Liver (tissue), 8 donors: ENCODE measurements at regions not wholly inside any gene's neighbourhood (a gene's known extent, or its start where the extent isn't known, plus 50 kb on each side); places are given as distances from the start of the nearest gene placed in this dataset.

Source experiments
- DNase-seq: peaks from one replicate; pipeline ENCODE4 v3.0.0-alpha.2; 2017; ENCODE audit warnings: low spot score
- H3K27ac ChIP-seq, 2 donors: one replicate each; pipeline ENCODE4 v1.7.0; 2013; ENCODE audit warnings: inconsistent platforms in 2 of 2, low read length in 2 of 2, control low read depth in 1 of 2, low read depth in 1 of 2, mild to moderate bottlenecking in 1 of 2
- H3K27me3 ChIP-seq, 4 donors: one replicate each; pipeline versions ENCODE4 v1.6.1 to v1.7.0; 2013; ENCODE audit warnings: low read length in 3 of 4, inconsistent platforms in 1 of 4, mild to moderate bottlenecking in 1 of 4, moderate library complexity in 1 of 4; ENCODE audit not compliant: control insufficient read depth in 4 of 4, insufficient read depth in 4 of 4
- H3K36me3 ChIP-seq, 4 donors: one replicate each; pipeline versions ENCODE4 v1.6.1 to v1.7.0; 2013; ENCODE audit warnings: low read length in 3 of 4, mild to moderate bottlenecking in 3 of 4, low read depth in 1 of 4, moderate library complexity in 1 of 4; ENCODE audit not compliant: control insufficient read depth in 4 of 4, insufficient read depth in 3 of 4
- H3K4me1 ChIP-seq, 4 donors: one replicate each; pipeline versions ENCODE4 v1.6.1 to v1.7.0; 2013; ENCODE audit warnings: low read length in 3 of 4, mild to moderate bottlenecking in 3 of 4, moderate library complexity in 1 of 4; ENCODE audit not compliant: control insufficient read depth in 4 of 4, insufficient read depth in 4 of 4
- H3K4me3 ChIP-seq, 3 donors: one replicate each; pipeline versions ENCODE4 v1.6.1 to v1.7.0; 2013; ENCODE audit warnings: low read length in 3 of 3, control low read depth in 1 of 3, low read depth in 1 of 3, mild to moderate bottlenecking in 1 of 3
- H3K9ac ChIP-seq, 2 donors: one replicate each; pipeline ENCODE4 v1.7.0; 2013; ENCODE audit warnings: low read length in 2 of 2, mild to moderate bottlenecking in 2 of 2, moderate library complexity in 2 of 2, control low read depth in 1 of 2, low read depth in 1 of 2
- H3K9me3 ChIP-seq, 4 donors: one replicate each; pipeline versions ENCODE4 v1.6.1 to v1.7.0; 2013; ENCODE audit warnings: low read length in 3 of 4; ENCODE audit not compliant: control insufficient read depth in 4 of 4
- CTCF ChIP-seq: fragments of 150-350 bp; IDR thresholded peaks from 2 replicates; pipeline ENCODE4 v1.5.1; 2017; ENCODE audit warnings: improper control_type of control experiment, low read depth, low read length; ENCODE audit not compliant: missing input control
- EGR1 ChIP-seq, 2 donors: IDR thresholded peaks; 2 replicates each; pipeline ENCODE4 v1.6.1; 2016 to 2018; ENCODE audit warnings: antibody characterized with exemption in 2 of 2, low read depth in 2 of 2
- FOXA2 ChIP-seq: IDR thresholded peaks from 2 replicates; pipeline ENCODE4 v1.6.1; 2016; ENCODE audit warnings: antibody characterized with exemption
- GABPA ChIP-seq, 2 donors: IDR thresholded peaks in 1 of 2; conservative IDR thresholded peaks in 1 of 2; 2 replicates each; pipeline ENCODE4 v1.6.1; 2016; ENCODE audit warnings: antibody characterized with exemption in 2 of 2, mild to moderate bottlenecking in 1 of 2, moderate library complexity in 1 of 2
- HNF4A ChIP-seq, 2 donors: conservative IDR thresholded peaks; 2 replicates each; pipeline ENCODE4 v1.6.1; 2016; ENCODE audit warnings: antibody characterized with exemption in 2 of 2, mild to moderate bottlenecking in 2 of 2
- HNF4G ChIP-seq: IDR thresholded peaks from 2 replicates; pipeline ENCODE4 v1.6.1; 2016; ENCODE audit warnings: antibody characterized with exemption
- RAD21 ChIP-seq, 2 donors: IDR thresholded peaks; 2 replicates each; pipeline ENCODE4 v1.6.1; 2016; ENCODE audit warnings: antibody characterized with exemption in 2 of 2, mild to moderate bottlenecking in 2 of 2
- RXRA ChIP-seq, 2 donors: IDR thresholded peaks; 2 replicates each; pipeline ENCODE4 v1.6.1; 2017 to 2018; ENCODE audit warnings: antibody characterized with exemption in 2 of 2, mild to moderate bottlenecking in 1 of 2
- SP1 ChIP-seq: IDR thresholded peaks from 2 replicates; pipeline ENCODE4 v1.6.1; 2018; ENCODE audit warnings: antibody characterized with exemption, mild to moderate bottlenecking
- TAF1 ChIP-seq: conservative IDR thresholded peaks from 2 replicates; pipeline ENCODE4 v1.6.1; 2016; ENCODE audit warnings: antibody characterized with exemption, mild to moderate bottlenecking
- YY1 ChIP-seq: IDR thresholded peaks from 2 replicates; pipeline ENCODE4 v1.6.1; 2016; ENCODE audit warnings: antibody characterized with exemption, mild to moderate bottlenecking
- ZBTB33 ChIP-seq: IDR thresholded peaks from 2 replicates; pipeline ENCODE4 v1.6.1; 2016; ENCODE audit warnings: antibody characterized with exemption
- WGBS: extraction: QIAGEN DNeasy Blood & Tissue Kit; methylation state at CpG from one replicate; pipeline ENCODE4 v1.1.7; 2013; 5-methylcytosine and 5-hydroxymethylcytosine counted together
- TF ChIP-seq, protein P1 (sequence below): IDR thresholded peaks from 2 replicates; pipeline ENCODE4 v1.6.1; 2016; ENCODE audit warnings: antibody characterized with exemption, mild to moderate bottlenecking
- TF ChIP-seq, protein P2 (sequence below): IDR thresholded peaks from 2 replicates; pipeline ENCODE4 v1.6.1; 2016; ENCODE audit warnings: antibody characterized with exemption
- TF ChIP-seq, protein P3 (sequence below): IDR thresholded peaks from 2 replicates; pipeline ENCODE4 v1.6.1; 2016; ENCODE audit warnings: antibody characterized with exemption
- donor health status: healthy.
- donor health status: healthy.
- donor health status: healthy.
- donor health status: healthy.
- donor health status: healthy.

DNA sequence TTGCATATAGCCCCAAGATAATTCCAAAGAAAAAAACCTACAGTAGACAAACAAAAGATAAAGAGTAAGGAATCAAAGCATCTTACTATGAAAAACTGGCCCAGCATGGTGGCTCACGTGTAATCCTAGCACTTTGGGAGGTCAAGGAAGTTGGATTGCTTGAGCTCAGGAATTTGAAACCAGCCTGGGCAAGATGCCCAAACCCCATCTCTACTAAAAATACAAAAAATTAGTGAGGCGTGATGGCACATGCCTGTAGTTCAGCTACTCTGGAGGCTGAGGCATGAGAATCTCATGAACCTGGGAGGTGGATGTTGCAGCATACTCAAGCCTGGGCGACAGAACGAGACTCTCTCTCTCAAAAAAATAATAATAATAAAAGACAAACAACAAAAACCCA is 764.7 kb upstream of the KIF2B start:
- Histone ChIP-seq H3K27me3 (no peaks in the 10 kb centered on the region), H3K36me3 (no peaks in the 10 kb centered on the region), H3K27ac (no peak overlapping the region), H3K4me3 (no peak overlapping the region), H3K4me1 (no peaks in the 10 kb centered on the region), H3K9me3 (no peaks in the 10 kb centered on the region), H3K9ac (no peak overlapping the region)
- 71% methylated on average over 4 of the region's 4 CpGs for whole genome bisulfite sequencing
- DNase-seq = no peak
- no peak for TF ChIP-seq SP1
- no peak for TF ChIP-seq CTCF
- no peak for TF ChIP-seq RXRA (IDR thresholded peaks at IDR 0.05)
- TF ChIP-seq, protein P1, sequence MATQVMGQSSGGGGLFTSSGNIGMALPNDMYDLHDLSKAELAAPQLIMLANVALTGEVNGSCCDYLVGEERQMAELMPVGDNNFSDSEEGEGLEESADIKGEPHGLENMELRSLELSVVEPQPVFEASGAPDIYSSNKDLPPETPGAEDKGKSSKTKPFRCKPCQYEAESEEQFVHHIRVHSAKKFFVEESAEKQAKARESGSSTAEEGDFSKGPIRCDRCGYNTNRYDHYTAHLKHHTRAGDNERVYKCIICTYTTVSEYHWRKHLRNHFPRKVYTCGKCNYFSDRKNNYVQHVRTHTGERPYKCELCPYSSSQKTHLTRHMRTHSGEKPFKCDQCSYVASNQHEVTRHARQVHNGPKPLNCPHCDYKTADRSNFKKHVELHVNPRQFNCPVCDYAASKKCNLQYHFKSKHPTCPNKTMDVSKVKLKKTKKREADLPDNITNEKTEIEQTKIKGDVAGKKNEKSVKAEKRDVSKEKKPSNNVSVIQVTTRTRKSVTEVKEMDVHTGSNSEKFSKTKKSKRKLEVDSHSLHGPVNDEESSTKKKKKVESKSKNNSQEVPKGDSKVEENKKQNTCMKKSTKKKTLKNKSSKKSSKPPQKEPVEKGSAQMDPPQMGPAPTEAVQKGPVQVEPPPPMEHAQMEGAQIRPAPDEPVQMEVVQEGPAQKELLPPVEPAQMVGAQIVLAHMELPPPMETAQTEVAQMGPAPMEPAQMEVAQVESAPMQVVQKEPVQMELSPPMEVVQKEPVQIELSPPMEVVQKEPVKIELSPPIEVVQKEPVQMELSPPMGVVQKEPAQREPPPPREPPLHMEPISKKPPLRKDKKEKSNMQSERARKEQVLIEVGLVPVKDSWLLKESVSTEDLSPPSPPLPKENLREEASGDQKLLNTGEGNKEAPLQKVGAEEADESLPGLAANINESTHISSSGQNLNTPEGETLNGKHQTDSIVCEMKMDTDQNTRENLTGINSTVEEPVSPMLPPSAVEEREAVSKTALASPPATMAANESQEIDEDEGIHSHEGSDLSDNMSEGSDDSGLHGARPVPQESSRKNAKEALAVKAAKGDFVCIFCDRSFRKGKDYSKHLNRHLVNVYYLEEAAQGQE = no peak
- TF ChIP-seq HNF4A (conservative IDR thresholded peaks at IDR 0.05) = no peak
- TF ChIP-seq YY1 = no peak
- TF ChIP-seq ZBTB33 = no peak
- no peak for TF ChIP-seq HNF4G

- Histone ChIP-seq H3K4me1 (no peaks in the 10 kb centered on the region), H3K27ac (no peak overlapping the region), H3K4me3 (no peak overlapping the region), H3K27me3 (no peaks in the 10 kb centered on the region), H3K36me3 (no peaks in the 10 kb centered on the region), H3K9me3 (peaks cover 0 to 3% (median 1%) of the 10 kb centered on the region in 4 donors), H3K9ac (no peak overlapping the region)
- WGBS = 65% methylated on average over 2 of the region's 2 CpGs
- DNase-seq = no peak
- no peak for TF ChIP-seq SP1
- TF ChIP-seq, protein P1 = no peak
- TF ChIP-seq FOXA2 = no peak
- TF ChIP-seq YY1 = no peak
- no peak for TF ChIP-seq ZBTB33
- TF ChIP-seq RAD21 (IDR thresholded peaks at IDR 0.05) = no peak
- no peak for TF ChIP-seq RXRA (IDR thresholded peaks at IDR 0.05)
- TF ChIP-seq, protein P2, sequence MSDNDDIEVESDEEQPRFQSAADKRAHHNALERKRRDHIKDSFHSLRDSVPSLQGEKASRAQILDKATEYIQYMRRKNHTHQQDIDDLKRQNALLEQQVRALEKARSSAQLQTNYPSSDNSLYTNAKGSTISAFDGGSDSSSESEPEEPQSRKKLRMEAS = no peak
- no peak for TF ChIP-seq GABPA (IDR thresholded peaks at IDR 0.05 in 1 of 2, conservative IDR thresholded peaks at IDR 0.05 in 1 of 2)
- TF ChIP-seq TAF1 = no peak
- no peak for TF ChIP-seq EGR1 (IDR thresholded peaks at IDR 0.05; ENCODE audit: low read depth in 2 of 2)
- TF ChIP-seq, protein P3, sequence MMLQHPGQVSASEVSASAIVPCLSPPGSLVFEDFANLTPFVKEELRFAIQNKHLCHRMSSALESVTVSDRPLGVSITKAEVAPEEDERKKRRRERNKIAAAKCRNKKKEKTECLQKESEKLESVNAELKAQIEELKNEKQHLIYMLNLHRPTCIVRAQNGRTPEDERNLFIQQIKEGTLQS = no peak
- no peak for TF ChIP-seq CTCF
- no peak for TF ChIP-seq HNF4G
Measured at GRCh38 chr17:53046781-53047180, 775.9 kb upstream of the KIF2B start.
